UCSD-AML1 (cell line): ENCODE measurements at regions not wholly inside any gene's neighbourhood (a gene's known extent, or its start where the extent isn't known, plus 50 kb on each side); places are given as distances from the start of the nearest gene placed in this dataset.
"Not testable (repeated sequence)": the region's sequence is repeated elsewhere in the genome, so short reads cannot be mapped to it uniquely, and the experiment has no call there.

Experiments
- DNase-seq: peaks from one replicate; lab custom pipeline; 2025; ENCODE audit not compliant: unreplicated experiment; lab: John Stamatoyannopoulos, UW

DNA sequence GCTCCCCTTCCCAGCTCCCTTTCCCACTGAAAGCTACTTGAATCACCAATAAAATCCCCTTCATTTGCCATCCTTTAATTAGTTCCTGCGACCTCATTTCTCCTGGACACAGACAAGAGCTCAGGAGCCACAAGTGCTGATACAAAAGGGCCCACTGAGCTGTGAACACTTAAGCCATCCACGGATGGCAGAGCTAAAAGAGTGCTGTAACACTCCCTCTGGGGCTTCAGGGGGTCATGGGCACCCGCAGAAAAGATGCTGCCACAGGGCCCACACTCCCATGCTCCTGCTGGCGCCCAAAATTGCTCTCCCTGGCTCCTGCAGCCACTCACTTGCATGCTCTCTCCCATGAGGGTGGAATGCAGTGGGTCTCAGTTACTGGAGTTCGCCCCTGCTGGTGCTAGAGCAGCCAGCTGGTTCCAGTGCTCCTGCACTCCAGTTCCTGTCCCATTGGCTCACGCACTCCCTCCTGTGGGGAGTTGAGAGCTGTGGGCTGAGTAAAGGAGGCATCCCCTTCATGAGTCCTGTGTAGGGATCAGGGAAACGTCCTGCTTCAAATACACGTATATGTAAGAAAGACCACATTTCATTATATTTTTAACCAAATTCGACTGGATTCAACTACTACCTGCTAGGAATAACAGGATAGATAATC, 1291.0 kb downstream of the ARAP2 start:
- DNase-seq, result peak; percentile 6

DNA sequence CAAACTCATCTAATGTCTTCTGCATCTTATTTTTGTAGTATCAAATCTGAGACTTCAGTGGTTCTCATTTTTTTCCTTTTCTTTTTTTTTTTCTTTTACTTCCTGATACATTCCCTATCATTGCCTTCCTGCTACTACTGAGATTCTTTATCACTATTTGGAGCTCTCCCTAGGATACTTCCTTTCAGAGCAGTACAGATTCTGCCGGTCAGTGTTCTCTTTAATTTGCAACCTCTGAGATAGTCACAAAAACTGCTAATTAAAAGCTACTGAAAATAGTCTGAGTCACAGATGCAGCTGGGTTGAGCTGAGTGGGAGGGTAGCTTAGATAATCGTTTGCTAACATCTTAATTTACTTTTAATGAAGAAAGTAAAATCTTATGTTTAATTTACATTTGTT, 1279.7 kb downstream of the ARAP2 start:
- DNase-seq, result no peak

DNA sequence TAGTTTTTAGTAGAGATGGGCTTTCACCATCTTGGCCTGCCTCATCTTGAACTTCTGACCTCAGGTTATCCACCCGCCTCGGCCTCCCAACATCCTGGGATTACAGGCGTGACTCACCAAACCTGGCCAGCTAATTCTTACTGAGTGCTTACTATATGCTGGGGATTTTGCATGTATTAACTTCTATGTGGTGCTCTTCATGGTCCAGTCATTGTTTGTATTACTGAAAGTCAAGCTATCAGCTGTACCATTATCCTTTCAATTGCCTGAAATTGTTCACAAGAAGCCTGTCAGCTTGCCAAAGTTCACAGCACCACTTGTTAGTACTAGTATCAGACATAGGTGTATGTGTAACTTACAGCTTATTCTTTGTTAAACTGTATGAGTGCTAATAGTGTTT, 1272.1 kb downstream of the ARAP2 start:
- DNase-seq, result no peak

DNA sequence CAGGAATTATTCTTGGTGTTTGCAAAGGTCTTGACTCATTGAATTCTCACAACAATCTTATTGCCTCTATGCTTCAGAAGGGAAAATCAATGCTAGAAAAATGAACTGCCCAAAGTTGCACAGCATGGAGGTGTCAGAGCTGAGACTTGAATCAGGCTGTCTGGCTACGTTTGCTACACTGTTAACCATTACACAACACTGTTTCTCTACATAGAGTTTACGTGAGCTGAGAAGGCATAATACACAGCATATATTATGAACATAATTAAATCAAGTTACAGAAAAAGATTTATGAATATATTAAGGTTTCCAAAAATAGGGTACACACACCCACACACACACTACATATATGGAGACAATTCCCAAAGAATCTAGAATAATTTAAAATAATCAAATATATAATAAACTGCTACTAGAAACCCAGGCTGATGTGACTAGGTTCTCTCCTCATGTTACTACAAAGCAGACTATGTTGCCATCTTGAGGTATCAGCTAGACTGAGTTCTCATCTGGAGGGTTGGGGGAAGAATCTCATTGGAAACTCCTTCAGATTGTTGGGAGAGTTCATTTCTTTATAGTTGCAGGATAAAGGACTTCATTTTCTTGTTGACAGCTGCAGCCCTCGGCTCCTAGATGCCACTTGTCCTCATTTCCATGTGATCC, 1270.5 kb downstream of the ARAP2 start:
- DNase-seq, result no peak

GRCh38 chr4:34974313-34974680, 1270.0 kb downstream of the ARAP2 start:
- DNase-seq, result no peak

DNA sequence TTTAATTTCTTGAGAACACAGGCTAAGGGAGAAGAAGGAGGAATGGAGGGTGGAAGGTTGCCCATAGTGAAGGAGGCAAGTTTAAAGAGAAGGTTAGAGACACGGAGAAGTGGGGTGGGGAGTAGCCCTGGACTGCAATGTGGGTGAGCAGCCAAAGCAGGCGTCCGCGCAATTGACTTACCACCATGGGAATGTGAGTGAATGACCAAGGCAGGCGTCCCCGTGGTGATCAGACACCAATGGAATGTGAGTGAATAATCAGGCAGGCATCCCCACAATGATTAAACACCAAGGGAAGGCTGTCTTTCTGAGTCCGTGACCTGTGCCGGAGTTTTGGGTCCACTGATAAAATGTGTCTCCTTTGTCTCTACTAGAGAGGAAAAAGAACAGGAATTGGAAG, 1223.1 kb downstream of the ARAP2 start:
- not testable (repeated sequence) for DNase-seq

DNA sequence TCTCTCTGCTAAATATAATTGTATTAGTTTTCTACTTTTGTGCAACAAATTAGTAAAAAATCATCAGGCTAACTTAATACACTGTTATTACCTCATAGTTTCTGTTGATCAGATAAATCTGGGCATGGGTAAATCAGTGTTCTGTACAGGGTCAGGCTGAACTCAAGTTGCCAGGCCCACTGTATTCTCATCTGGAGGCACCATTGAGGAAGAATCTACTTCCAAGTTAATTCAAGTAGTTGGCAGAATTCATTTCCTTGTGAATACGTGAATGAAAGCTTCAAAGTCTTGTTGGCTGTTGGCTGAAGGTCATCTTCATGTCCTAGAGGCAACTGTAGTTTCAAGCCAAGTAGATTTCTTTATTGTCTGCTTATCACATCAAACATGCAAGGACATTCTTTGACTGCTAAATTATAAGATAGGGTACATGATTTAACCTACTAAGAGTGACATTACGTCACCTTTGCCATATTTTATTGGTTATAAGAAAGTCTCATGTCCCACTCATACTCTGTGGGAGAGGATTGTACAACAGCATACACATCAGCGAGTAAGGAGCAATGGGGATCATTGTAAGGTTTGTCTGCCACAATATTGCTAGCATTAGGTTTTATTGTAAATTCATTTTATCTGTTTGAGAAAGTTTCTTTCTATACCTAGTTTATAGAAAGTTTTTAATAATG, 1219.0 kb downstream of the ARAP2 start:
- no peak for DNase-seq

DNA sequence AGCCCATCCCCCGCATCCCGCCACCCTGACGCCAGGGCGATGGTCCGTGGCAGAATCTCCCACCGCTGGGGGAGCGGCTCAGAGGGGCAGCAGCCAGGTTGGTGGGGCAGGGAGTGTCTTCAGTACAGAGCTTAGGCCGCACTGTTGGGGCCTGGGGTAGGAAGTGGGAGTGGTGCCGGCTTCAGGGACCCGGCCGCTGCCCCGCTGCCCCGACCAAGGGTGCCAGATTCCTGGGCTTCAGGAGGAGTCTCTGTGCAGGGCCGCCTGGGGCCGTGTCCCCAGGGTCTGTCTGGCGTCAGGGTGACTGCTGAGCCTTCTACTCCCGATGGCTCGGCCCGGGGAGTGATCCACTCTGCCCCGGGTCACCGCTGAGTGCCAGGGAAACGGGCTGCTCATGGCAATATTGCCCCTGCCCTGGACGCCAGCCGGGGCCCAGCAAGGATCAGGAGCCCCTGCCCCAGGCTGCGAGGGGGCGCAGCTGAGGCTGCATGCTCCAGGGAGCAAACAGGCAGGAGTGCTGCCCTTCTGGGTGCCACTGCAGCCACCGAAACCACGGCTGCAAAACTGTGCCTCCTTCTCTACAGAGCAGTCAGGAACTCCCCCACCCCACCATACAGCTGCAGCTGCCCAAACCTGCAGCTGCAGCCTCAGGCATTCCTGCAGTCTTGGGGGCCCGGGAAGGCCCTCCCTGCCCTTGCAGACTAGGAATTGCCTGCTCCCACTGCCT, 1206.1 kb downstream of the ARAP2 start:
- no peak for DNase-seq

DNA sequence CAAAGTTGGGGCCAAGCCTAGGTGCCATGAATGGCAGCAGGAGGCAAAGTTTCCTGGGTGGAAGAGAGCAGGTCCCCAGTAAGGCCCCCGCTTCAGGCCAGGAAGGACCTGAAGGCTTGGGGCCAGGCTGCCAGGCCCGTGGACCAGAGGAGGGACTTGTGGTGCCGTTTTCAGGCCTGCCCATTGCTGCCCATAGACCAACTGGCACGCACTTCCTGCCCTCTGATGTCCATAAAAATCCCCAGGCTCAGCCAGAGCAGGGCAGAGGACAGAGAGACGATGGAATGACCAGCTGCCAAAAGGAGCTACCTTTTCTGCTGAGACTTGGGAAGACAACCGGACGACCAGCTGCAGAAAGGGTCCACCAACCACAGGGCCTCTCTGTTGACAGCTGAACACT, 1205.5 kb downstream of the ARAP2 start:
- no peak for DNase-seq

GRCh38 chr4:35052546-35052945, 1191.8 kb downstream of the ARAP2 start:
- DNase-seq, result no peak

- no peak for DNase-seq
Observed at GRCh38 chr4:35063031-35063570, 1181.2 kb downstream of the ARAP2 start.

DNA sequence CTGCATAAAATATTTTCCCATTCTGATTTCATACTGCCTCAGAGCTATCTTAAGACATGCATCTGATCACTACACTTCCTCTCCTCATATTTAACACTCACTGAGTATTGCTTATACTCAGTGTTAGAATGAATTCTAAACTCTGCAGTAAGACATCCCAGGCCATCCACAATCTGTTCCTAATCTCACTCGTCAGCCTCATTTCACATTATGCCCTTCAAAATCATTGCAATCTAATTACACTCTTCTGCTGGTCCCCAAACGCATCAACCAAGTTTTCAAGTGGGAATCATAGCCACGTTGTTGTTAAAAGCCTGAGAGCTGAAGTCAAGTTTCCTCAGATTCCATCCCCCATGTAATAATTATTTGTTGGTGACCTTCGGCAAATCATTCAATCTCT, 1177.9 kb downstream of the ARAP2 start:
- DNase-seq, result no peak

GRCh38 chr4:35080799-35081198, 1163.5 kb downstream of the ARAP2 start:
- DNase-seq, result no peak

GRCh38 chr4:35087218-35087617, 1157.1 kb downstream of the ARAP2 start:
- DNase-seq, result no peak

- no peak for DNase-seq
Observed at GRCh38 chr4:35100932-35101331, 1143.4 kb downstream of the ARAP2 start.

DNA sequence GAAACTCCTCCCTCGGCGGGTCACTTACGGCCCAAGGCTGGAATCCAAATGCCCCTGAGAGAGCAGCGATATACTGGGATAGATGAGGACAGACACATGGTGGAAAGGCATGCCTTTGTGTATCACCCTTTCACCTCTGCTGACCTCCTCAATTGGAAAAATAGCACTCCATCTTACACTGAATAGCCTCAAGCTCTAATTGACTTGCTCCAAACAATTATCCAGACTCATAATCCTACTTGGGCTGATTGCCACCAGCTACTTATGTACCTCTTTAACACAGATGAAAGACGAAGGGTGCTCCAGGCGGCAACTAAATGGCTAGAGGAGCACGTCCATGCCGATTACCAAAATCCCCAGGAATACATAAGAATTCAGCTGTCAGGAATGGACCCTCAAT, 1142.2 kb downstream of the ARAP2 start:
- no peak for DNase-seq

- DNase-seq, result no peak
Observed at GRCh38 chr4:35105486-35105885, 1138.8 kb downstream of the ARAP2 start.

- DNase-seq, result no peak
Observed at GRCh38 chr4:35106091-35106734, 1138.1 kb downstream of the ARAP2 start.

DNA sequence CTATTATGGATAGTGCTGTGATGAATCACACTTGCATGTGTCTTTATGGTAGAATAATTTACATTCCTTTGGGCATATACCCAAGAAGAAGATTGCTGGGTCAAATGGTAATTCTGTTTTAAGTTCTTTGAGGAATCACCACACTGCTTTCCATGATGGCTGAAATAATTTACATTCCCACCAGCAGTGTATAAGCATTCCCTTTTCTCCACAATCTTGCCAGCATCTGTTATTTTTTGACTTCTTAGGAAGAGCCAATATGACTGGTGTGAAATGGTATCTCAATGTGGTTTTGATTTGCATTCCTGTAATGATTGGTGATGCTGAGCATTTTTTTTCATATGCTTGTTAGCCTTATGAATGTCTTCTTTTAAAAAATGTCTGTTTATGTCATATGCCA, 1120.2 kb downstream of the ARAP2 start:
- no peak for DNase-seq

DNA sequence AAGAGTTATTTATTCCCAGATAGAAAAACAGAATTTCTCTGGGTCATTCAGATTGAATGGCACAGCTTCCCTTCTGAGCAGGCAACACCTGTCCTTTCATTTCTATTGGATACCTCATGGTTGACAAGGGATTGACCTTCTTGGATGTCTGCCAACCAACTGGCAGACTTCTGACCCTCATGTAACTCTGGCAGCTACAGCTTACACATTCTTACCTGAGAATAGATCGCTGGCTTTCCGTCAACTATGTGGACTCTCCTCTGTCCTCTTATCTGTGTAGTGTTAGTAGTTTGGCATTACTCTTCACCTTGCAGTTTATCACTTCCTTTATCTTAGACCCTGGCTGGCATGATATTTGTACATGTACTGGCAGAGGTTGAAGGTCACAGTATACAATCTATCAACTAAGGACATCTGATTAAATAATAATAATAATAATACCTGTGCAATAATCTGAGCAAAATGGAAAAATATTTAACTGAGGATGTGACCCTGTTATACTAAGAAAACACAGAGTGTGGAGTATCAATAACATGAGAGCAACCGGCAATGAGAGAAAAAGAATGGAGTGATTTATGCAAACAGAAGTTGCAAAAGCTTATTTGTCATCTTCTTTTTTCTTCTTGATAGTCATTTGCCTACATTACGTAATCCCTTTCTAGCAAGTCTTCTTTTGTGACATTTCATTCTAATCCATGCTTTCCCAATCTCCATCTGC, 1118.2 kb downstream of the ARAP2 start:
- DNase-seq, result no peak
